IPS-20b (cell line): ENCODE measurements at regions not wholly inside any gene's neighbourhood (a gene's known extent, or its start where the extent isn't known, plus 50 kb on each side); places are given as distances from the start of the nearest gene placed in this dataset.
"Not testable (repeated sequence)": the region's sequence is repeated elsewhere in the genome, so short reads cannot be mapped to it uniquely, and the experiment has no call there.

Source experiments
- H3K27ac ChIP-seq: one replicate; pipeline ENCODE4 v1.5.1; 2013; ENCODE audit warnings: low read length
- H3K27me3 ChIP-seq: 2 replicates; pipeline ENCODE4 v1.6.1; 2013; ENCODE audit warnings: mild to moderate bottlenecking, low read length, inconsistent platforms; ENCODE audit not compliant: insufficient read depth
- H3K36me3 ChIP-seq: 2 replicates; pipeline ENCODE4 v1.6.1; 2013; ENCODE audit warnings: low read depth, mild to moderate bottlenecking, inconsistent platforms, low read length, moderate library complexity; ENCODE audit not compliant: insufficient read depth
- H3K4me1 ChIP-seq: 2 replicates; pipeline ENCODE4 v1.6.1; 2013; ENCODE audit warnings: mild to moderate bottlenecking, control low read depth, inconsistent platforms, low read length, moderate library complexity; ENCODE audit not compliant: insufficient read depth
- H3K4me3 ChIP-seq: 2 replicates; pipeline ENCODE4 v1.5.1; 2013; ENCODE audit warnings: mild to moderate bottlenecking, low read length, inconsistent platforms
- H3K9ac ChIP-seq: 2 replicates; pipeline ENCODE4 v1.6.1; 2013; ENCODE audit warnings: low read depth, mild to moderate bottlenecking, inconsistent platforms, low read length, moderate library complexity
- H3K9me3 ChIP-seq: 2 replicates; pipeline ENCODE4 v1.6.1; 2013; ENCODE audit warnings: mild to moderate bottlenecking, low read depth, low read length, inconsistent platforms; ENCODE audit not compliant: insufficient read depth

DNA sequence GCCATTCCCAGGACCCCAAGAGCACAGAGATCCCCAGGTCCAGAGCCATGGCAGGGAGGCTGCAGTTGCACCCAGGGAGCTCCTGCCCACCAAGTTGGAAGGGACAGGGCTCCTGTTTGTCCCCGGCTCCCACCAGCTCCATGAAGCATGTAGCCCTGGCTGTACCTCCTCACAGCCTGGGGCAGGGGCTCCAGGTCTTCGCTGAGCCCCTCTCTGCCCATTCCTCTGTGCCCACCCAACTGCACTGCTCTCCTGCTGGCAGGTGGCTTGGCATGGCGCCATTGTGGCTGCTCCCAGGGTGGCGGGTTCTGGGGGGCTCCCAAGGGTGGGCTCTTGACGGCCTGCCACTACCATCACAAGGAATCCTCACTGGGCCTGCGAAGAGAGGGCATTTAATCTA is 197.5 kb upstream of the DAB2 start:
- Histone ChIP-seq H3K27ac (no peak overlapping the region), H3K27me3 (no peaks in the 10 kb centered on the region), H3K9ac (no peak overlapping the region), H3K4me1 (no peaks in the 10 kb centered on the region), H3K9me3 (no peaks in the 10 kb centered on the region), H3K36me3 (no peaks in the 10 kb centered on the region), H3K4me3 (no peak overlapping the region)

DNA sequence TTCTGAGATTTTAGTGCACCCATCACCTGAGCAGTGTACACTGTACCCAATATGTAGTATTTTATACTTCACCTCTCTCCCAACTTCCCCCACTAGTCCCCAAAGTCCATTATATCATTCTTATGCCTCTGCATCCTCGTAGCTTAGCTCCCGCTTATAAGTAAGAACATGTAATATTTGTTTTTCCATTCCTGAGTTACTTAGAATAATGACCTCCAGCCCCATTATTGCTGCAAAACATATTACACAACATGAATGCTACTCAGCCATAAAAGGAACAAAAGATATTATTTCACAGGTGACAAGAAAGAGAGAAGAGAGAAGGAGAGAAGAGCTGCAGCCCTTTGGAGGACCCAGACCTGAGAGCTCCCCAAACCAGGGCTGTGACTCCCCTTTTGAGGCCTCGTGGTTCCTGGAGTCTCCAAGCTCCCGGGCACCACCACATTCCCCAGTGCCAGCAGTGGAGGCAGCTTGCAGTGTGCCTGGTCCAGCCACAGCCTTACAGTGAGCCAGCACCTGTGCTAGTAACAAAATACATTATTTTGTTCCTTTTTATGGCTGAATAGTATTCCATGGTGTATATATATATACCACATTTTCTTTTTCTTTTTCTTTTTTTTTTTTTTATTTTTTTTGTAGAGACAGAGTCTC is 194.5 kb upstream of the DAB2 start:
- Histone ChIP-seq H3K27me3 (no peaks in the 10 kb centered on the region), H3K4me3 (no peak overlapping the region), H3K4me1 (no peaks in the 10 kb centered on the region), H3K9me3 (no peaks in the 10 kb centered on the region), H3K27ac (no peak overlapping the region), H3K9ac (no peak overlapping the region), H3K36me3 (no peaks in the 10 kb centered on the region)

DNA sequence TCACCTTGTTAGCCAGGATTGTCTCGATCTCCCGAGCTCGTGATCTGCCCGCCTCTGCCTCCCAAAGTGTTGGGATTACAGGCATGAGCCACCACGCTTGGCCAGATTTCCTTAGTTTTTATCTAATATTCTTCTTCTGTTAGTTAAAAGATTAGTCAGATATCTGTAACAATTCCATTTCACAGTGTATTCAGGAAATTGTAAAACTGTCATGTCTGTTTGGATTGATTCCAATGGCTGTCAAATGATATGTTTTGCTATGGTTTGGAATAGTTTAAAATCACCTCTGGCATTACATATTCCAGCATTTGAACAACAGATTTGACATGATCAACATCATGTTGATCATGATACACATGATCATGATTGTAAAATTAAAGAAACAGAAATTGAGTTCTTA is 193.6 kb upstream of the DAB2 start:
- Histone ChIP-seq H3K9me3 (no peaks in the 10 kb centered on the region), H3K36me3 (no peaks in the 10 kb centered on the region), H3K27ac (no peak overlapping the region), H3K4me1 (no peaks in the 10 kb centered on the region), H3K9ac (no peak overlapping the region), H3K4me3 (no peak overlapping the region), H3K27me3 (no peaks in the 10 kb centered on the region)

DNA sequence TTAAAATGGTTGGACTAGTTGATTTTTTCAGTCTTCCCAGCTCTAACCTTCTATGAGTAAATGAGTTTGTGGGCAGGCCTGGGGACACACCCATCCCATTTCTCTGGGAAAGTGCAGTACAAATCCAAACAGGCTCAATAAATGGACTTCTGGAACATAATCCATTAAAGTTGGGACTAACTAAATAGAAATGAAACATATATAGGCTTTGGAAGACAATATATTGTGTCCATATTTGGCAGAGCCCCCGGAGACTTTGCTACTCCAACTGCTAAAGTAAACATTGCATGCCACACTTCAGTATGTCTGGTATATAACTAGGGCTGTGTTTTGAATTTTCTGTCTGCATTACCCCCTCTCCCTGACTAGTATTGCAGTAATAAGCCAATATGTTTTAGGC is 191.4 kb upstream of the DAB2 start:
- Histone ChIP-seq H3K27me3 (no peaks in the 10 kb centered on the region), H3K9ac (no peak overlapping the region), H3K27ac (no peak overlapping the region), H3K9me3 (no peaks in the 10 kb centered on the region), H3K4me3 (no peak overlapping the region), H3K4me1 (no peaks in the 10 kb centered on the region), H3K36me3 (no peaks in the 10 kb centered on the region)

GRCh38 chr5:39611076-39611475 is 186.3 kb upstream of the DAB2 start:
- H3K27ac ChIP-seq, H3K36me3 ChIP-seq, H3K9ac ChIP-seq, H3K9me3 ChIP-seq, H3K4me1 ChIP-seq, H3K27me3 ChIP-seq, H3K4me3 ChIP-seq: not testable (repeated sequence)

GRCh38 chr5:39608024-39608423 is 183.2 kb upstream of the DAB2 start:
- Histone ChIP-seq H3K27me3 (no peaks in the 10 kb centered on the region), H3K4me3 (no peak overlapping the region), H3K27ac (no peak overlapping the region), H3K36me3 (no peaks in the 10 kb centered on the region), H3K4me1 (no peaks in the 10 kb centered on the region), H3K9me3 (no peaks in the 10 kb centered on the region), H3K9ac (no peak overlapping the region)

DNA sequence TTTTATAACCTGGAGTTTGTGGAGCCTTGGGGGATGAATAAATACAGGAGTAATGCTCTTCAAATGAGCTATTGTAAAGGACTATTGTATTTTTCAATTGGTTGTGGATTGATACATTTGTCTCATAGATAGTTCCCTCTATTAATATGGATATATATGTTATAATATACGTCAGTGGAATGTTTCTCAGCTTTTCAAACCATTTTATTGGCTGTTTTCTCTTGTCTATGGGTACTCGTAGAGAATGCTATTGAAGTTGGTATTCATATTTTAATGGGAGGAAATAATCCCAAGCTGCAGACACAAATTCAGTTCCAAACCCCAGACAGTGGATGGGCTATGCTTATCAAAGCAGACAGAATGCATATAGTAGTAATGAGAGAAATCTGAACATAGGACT is 181.8 kb upstream of the DAB2 start:
- Histone ChIP-seq H3K27me3 (no peaks in the 10 kb centered on the region), H3K36me3 (no peaks in the 10 kb centered on the region), H3K4me3 (no peak overlapping the region), H3K27ac (no peak overlapping the region), H3K9ac (no peak overlapping the region), H3K4me1 (no peaks in the 10 kb centered on the region), H3K9me3 (no peaks in the 10 kb centered on the region)

- no peaks in the 10 kb centered on the region for H3K9me3 ChIP-seq
Observed at GRCh38 chr5:39605588-39606575, 181.1 kb upstream of the DAB2 start.

GRCh38 chr5:39605145-39605544 is 180.4 kb upstream of the DAB2 start:
- H3K9ac ChIP-seq, result no peak overlapping the region
- no peaks in the 10 kb centered on the region for H3K36me3 ChIP-seq
- H3K4me3 ChIP-seq, result no peak overlapping the region
- H3K9me3 ChIP-seq, result no peaks in the 10 kb centered on the region
- no peaks in the 10 kb centered on the region for H3K27me3 ChIP-seq
- no peaks in the 10 kb centered on the region for H3K4me1 ChIP-seq
- no peak overlapping the region for H3K27ac ChIP-seq

More at GRCh38 chr5:39605588-39606575, 181.1 kb upstream of the DAB2 start:
- H3K36me3 ChIP-seq, result no peaks in the 10 kb centered on the region
- H3K4me1 ChIP-seq, result no peaks in the 10 kb centered on the region
- H3K9ac ChIP-seq, result no peak overlapping the region
- H3K27me3 ChIP-seq, result no peaks in the 10 kb centered on the region
- H3K4me3 ChIP-seq, result no peak overlapping the region
- H3K27ac ChIP-seq, result no peak overlapping the region

GRCh38 chr5:39604491-39604890 is 179.7 kb upstream of the DAB2 start:
- H3K9ac ChIP-seq, result no peak overlapping the region
- H3K36me3 ChIP-seq, result no peaks in the 10 kb centered on the region
- no peak overlapping the region for H3K27ac ChIP-seq
- no peaks in the 10 kb centered on the region for H3K4me1 ChIP-seq
- no peaks in the 10 kb centered on the region for H3K27me3 ChIP-seq
- H3K9me3 ChIP-seq, result no peaks in the 10 kb centered on the region
- no peak overlapping the region for H3K4me3 ChIP-seq

- Histone ChIP-seq H3K9me3 (no peaks in the 10 kb centered on the region), H3K9ac (no peak overlapping the region), H3K27ac (no peak overlapping the region), H3K36me3 (no peaks in the 10 kb centered on the region), H3K4me1 (no peaks in the 10 kb centered on the region), H3K27me3 (no peaks in the 10 kb centered on the region), H3K4me3 (no peak overlapping the region)
Observed at GRCh38 chr5:39599721-39600431, 175.1 kb upstream of the DAB2 start.
